Mammary epithelial cell (primary cell): ENCODE measurements at regions not wholly inside any gene's neighbourhood (a gene's known extent, or its start where the extent isn't known, plus 50 kb on each side); places are given as distances from the start of the nearest gene placed in this dataset.

Experiments
- CTCF ChIP-seq, 2 donors: IDR thresholded peaks in 1 of 2; conservative IDR thresholded peaks in 1 of 2; 2 replicates each; pipeline ENCODE4 v1.5.1; 2011 to 2012; ENCODE audit warnings: inconsistent platforms in 2 of 2, low read length in 2 of 2, mild to moderate bottlenecking in 2 of 2, control low read depth in 1 of 2, low read depth in 1 of 2; ENCODE audit not compliant: insufficient read depth in 1 of 2; ENCODE audit errors: extremely low read depth in 1 of 2
- EZH2 ChIP-seq: IDR thresholded peaks from 2 replicates; pipeline ENCODE4 v1.6.1; 2012; ENCODE audit warnings: low read length, inconsistent platforms, borderline replicate concordance

GRCh38 chr2:240229005-240229404, 88.5 kb upstream of the OTOS start:
- no peak for TF ChIP-seq CTCF (conservative IDR thresholded peaks at IDR 0.05 in 1 of 2, IDR thresholded peaks at IDR 0.05 in 1 of 2; ENCODE audit: extremely low read depth in 1 of 2, insufficient read depth in 1 of 2, low read depth in 1 of 2, low read length in 2 of 2)
- no peak for TF ChIP-seq EZH2
